HPDE6-E6E7 (cell line): ENCODE measurements at regions not wholly inside any gene's neighbourhood (a gene's known extent, or its start where the extent isn't known, plus 50 kb on each side); places are given as distances from the start of the nearest gene placed in this dataset.
A peak's percentile ranks its signal among the peaks of the same experiment; 100 is the strongest.
"Not testable (repeated sequence)": the region's sequence is repeated elsewhere in the genome, so short reads cannot be mapped to it uniquely, and the experiment has no call there.

Experiments
- DNase-seq: peaks from one replicate; pipeline ENCODE4 v3.0.0; 2011; ENCODE audit warnings: missing footprints; ENCODE audit errors: extremely low spot score

DNA sequence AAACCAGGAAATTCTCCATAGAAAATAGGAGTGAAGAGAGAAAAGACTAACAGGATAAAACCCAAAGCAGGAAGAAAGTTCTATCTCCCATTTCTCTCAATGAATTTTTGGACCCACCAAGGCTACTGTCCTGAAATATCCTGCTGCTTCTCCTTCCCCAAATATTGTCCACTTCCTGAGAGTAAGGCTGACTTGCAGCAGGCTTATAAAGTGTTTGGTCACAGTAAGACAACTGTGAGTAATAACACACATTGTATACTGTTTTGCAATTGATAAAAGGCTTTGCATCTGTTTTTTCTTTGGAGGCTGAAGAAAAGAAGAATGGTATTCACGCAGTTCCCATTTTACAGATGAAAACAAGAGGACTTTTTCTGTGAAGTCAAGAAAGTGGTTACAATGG is 52.8 kb downstream of the FOXD4L6 start:
- not testable (repeated sequence) for DNase-seq

DNA sequence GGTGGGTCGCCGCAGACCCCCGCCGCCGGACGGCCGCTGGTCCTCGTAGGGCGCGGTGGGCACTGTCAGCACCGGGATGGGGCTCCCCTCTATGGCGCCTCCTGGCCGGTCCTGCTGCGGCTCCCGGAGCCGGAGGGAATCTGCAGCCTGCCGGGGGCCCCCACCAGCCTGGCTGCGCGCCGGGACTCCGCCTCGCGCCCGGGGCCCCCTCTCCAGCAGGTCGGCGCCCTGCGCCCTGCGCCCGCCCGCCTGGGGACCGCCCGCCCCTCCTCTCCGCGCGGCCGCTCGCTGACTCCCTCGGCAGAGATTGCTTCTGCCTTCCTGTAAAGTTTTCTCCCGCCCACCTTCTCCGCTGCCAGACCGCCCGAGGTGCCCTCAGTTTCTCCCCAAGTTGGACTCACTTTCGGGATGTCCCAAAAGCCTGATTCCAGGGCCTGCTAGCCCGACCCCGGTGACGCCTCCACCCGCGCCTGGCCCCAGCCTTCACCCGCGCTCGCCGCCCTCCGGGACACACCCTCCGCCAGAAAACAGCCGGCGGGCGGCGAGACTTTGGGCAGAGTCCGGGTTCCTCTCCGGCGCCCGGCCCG is 54.0 kb downstream of the FOXD4L6 start:
- DNase-seq, result not testable (repeated sequence)

DNA sequence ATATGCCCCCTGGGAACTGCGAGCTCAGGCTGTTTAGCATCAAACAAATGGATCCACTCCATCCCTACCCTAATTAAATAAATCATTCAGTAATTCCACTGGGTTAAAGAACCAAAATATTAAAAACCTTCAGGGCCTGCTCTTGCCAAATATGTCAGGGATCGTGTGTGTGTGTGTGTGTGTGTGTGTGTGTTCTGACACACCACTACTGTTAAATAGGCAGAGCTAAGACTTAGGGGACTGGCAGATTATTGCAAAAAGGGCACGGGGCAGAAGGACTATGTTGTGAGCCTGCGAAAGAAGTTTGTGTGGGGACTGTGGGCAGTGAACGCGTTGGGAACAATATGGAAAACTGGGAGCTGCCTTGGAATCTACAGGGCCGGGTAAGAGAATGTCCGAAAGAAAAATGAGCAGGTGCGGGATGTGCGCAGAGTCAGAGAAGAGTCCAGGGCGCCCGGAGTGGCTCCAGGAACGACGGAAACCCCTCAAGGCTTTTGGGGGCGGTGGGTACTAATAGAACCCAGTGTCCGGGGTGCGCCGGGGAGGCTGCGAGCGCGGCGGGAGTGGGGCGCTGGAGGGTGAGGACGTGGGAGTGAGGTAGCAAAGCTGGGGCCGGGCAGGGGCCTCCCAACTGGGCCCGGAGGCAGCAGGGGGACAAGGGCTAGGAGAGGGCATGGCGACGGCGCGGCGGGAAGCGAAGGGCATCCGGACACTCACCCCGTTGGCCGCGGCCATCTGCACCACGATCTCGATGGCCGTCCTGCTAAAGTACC is 54.8 kb downstream of the FOXD4L6 start:
- DNase-seq, result not testable (repeated sequence)

DNA sequence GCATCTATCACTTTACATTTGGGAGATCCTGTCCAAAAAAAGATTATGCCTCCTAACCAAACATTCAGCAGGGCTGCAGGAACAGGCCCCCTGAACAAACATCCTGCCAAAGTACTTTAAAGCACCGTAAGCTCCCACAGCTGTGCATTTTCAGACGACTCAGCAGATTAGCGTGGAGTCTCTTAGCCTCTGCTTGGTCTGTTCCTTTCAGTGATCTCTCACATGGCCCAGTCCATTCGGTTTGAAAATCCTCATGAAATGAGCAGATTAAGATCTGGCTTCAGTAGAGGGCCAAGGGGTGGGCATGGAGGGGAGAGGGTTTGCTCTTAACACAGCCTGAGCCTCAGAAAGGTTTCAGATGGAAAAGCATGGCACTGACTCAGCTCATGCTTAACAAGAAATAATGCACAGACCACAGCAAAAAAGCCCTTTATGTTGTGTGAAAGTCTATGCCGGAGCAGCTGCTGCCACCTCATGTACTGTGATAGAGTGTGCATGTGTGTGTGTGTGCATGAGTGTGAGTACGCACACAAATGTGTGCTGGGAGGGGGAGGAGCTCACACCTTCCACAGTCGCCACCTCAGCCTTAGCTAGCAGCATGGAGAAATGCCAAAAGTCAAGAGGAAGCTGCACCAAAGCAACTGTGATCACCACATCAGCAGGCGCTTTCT is 64.2 kb downstream of the FOXD4L6 start:
- DNase-seq, result peak; percentile 0

DNA sequence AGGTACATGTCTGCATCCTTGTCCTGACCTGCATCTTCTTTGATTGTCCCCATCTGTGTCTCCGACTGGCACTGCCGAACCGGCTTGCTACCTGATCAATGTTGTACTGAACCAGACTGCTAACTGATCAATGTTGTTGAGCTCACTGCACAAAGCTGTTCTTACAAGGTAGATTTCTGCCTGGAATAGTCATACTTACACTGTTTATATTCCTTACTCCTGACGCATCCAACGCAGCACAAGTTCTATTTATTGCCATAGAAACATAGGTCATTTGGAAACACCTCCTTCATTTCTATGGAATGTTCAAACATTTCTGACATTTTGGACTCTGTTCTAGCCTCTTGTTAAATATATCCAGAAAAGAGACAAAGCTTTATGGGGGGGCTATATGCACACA is 65.2 kb downstream of the FOXD4L6 start:
- not testable (repeated sequence) for DNase-seq

DNA sequence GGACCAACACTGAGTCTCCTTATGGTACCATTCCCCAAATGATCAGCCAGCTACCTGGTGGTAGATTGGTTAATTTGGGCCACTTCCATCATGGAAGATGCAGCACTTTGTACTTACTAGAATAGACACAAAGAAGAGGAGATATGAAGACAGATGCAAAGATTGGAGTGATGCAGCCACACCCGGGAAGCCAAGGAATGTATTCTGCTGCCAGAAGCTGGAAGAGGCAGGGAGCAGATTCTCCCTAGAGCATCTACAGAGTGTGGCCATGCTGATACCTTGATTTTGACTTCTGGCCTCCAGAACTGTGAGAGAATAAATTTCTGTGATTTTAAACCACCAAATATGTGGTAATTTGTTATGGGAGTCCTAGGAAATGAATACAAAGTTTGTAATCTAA is 68.9 kb downstream of the FOXD4L6 start:
- not testable (repeated sequence) for DNase-seq

DNA sequence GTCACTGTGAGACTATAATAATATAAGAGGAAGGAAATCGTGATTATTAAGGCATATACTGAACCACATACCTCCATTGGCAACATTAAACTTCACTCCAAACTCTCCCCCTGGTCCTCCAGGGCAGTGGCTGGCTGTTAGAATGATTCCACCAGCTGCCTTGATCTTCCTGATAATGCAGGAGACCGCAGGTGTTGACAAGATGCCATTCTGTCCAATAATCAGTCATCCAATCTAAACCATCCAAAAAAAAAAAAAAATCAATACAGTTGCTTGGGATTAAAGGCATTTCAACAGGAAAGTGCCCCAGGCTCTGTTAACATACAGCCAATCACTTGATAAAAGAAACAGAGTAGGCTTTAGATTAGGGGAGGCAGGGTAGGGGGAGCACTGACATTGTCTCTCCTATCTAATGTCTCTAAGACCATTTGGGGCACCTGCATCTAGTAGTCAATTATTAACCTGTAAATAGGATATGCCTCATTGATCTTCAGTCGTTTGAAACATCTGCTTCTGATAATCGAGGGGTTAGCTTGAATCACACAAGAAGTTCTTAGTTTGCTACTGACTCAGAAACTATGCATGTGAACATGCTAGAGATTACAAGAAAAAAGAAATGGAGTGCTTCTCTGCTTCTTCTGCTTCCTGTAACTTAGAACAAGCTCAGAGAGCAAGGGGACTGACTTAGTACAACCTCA is 74.7 kb downstream of the FOXD4L6 start:
- DNase-seq, result not testable (repeated sequence)

DNA sequence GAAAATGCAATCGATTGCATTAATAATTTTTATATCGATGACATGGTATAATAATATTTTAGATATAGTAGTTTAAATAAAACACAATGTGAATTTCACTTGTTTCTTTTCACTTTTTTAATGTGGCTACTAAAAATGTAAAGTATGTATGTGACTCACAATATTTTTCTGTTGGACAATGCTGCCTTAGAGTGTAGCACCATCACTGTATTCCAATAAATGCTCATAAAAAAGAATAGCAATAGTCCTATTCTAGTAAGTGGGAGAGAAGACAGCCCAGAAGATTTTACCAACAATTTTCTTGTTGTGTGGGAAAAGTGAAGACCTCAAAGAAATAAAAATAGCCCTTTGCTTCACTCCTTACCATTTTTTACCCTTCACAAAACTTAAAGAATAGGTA is 79.8 kb downstream of the FOXD4L6 start:
- not testable (repeated sequence) for DNase-seq

DNA sequence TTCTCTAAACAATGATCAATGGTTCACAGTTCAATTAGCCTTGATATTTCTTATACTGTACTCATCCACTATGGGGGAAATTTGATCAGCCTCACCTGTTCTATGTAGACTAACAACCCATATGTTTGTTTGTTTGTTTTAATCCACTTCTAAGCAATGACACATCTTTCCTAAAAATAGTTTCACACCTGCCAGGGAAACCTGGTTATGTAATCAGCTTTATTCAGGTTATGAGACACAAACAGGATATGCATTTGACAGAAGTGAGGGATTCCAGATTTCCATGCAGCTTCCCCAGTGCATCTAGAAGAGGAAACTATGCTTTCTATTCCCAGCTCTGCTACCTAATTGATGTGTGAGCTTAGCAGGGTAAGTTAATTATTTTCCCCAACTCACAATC is 80.7 kb downstream of the FOXD4L6 start:
- DNase-seq, result not testable (repeated sequence)

DNA sequence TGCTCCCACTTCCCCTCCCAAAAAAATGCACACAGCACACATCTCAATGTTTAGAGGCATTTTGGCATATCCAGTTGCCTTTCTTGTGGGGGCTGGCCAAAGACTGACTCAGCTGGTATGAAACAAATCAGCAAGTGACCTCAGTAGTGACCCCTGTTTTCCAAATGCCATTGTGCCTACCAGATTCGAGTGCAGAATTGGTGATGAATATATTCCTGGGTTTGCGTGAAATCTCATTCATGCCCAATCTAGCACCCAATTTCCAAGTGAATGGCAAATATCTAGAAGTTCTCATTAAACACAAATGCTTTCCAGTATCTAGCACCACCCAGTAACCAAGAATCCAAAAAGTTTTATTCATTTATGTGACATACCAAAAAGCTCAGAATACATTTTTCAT is 83.6 kb downstream of the FOXD4L6 start:
- DNase-seq, result not testable (repeated sequence)

DNA sequence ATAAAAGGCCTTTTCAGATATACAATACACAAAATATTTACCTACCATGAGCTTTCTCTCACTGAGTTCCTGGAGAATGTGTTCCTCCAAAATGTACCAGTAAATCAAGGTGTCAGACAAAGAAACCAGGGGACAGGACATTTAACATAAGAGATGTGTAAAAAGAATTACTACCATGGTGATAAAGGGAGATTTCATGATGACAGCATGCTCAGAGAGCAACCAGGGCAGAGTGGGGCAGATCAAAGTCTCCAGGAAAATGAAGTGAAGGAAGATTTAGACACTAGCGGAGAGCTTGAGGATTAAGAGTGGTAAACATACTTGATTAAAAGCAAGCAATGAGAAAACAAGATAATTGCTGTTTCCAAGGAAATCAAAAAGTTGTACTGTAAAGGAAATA is 85.0 kb downstream of the FOXD4L6 start:
- DNase-seq, result not testable (repeated sequence)

DNA sequence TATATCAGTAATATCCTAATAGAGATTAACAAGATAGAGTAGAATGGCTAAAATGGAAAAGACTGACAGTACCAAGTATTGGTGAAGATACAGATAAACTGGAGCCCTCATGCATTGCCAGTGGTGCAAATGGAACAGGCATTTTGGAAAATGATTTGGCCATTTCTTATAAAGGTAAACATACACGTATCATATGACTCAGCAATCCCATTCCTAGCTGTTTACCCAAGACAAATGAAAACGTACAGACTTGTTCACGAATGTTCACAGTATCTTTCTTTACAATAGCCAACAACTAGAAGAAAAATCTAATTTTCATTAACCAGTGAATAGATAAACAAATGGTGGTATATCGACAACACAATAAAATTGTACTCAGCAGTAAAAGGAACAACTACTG is 86.4 kb downstream of the FOXD4L6 start:
- not testable (repeated sequence) for DNase-seq

DNA sequence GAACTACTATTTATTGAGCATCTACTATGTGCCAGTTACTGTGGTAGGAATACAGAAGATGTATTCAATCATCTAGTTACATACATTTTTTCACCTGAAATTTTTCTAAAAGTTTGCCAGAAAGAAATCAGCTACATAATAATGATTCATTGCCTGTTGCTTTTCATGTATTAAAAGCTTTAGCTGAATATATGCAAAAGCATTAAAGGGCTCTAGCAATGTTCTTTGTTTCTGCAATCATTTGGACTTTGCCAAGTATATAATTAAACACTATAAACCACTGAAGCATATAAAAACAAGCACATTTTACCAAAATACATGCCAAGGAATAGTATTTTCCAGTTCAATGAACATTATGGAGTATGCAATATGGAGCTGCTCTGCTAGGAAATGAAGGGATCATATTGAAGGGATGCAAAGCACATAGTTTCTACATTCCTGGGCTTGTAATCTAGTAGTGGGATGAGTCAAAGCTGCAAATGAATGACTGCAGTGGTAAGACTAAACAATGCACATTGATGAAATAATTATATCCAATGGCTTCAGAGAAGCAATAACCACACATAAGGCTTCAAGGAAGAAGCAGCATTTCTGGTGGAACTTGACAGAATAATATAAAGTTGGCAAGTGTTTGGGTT is 87.7 kb downstream of the FOXD4L6 start:
- not testable (repeated sequence) for DNase-seq

DNA sequence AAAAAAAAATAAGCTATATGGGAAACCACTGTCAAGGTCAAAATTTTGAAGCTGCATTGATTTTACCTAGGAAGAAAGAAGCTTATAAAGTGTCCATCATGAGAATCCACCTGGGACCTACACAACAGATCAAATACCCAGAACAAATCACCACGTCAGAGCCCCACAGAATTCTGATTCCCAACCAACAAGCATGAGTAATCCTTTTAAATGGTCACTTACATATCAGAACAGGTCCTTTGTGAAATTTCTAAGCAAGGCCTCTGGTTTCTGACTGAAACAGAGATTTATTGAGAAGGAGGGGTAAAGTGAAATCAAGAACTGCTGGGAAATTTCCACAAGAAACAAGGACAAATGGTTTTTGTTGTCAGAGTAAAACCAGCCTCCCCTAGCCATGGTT is 93.2 kb downstream of the FOXD4L6 start:
- DNase-seq, result not testable (repeated sequence)

DNA sequence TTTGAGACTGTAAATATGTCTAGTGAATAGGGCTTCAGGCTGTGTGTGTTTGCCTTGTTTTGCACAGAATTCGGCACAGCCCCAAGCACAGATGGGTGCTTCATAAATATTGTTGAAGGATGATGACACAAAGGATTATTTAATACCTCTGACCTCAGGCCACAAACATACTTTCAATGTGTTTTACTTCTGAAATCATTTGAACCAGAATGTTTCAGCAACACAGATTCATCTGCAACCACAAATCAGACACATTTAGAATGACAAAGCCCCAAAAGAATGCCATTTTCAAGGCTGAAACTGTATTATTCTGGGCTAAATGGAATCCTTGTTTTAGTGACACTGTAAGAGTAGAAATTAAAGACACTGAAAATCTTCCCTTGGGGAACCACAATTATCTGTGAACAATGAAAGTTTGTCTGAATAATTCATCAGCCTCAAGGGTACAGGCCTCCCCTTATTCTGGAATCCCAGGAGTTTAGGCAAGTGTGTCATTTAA is 93.7 kb downstream of the FOXD4L6 start:
- DNase-seq, result not testable (repeated sequence)

DNA sequence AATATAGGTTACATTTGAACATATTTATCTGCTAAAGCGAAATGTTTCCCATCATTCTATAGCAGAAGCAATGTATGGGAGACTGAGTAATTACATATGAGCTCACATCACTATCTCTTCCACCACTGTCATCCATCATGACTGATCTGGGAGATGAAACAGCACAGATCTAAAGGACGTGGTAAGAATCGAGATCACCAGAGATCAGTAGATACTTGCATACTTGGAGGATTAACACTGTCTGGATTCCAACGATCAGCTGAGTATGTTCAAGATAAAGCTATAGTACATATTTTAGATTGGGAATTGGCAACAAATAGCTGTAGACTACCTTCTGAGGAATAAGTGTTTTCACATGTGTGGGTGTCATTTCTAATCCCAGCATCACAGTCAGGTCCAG is 94.6 kb downstream of the FOXD4L6 start:
- not testable (repeated sequence) for DNase-seq

DNA sequence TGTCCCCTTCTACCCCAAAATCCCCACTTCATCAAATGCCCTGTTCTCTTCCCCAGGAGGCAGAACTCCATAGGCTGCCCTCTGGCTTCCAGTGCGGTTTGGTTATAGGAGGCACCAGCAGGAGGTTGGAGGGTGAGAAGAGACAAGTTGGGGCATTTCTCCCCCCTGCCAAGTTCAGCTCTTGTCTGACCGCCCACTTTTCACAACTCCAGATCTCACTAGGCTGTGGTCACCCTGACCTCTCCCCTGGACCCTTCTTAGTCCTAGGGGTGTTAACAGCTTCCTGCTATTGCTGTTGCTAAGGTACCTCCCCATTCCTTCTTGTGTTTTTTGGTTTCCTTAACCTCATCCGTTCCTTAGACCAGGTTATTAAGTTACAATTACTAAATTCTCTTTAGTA is 95.1 kb downstream of the FOXD4L6 start:
- not testable (repeated sequence) for DNase-seq

DNA sequence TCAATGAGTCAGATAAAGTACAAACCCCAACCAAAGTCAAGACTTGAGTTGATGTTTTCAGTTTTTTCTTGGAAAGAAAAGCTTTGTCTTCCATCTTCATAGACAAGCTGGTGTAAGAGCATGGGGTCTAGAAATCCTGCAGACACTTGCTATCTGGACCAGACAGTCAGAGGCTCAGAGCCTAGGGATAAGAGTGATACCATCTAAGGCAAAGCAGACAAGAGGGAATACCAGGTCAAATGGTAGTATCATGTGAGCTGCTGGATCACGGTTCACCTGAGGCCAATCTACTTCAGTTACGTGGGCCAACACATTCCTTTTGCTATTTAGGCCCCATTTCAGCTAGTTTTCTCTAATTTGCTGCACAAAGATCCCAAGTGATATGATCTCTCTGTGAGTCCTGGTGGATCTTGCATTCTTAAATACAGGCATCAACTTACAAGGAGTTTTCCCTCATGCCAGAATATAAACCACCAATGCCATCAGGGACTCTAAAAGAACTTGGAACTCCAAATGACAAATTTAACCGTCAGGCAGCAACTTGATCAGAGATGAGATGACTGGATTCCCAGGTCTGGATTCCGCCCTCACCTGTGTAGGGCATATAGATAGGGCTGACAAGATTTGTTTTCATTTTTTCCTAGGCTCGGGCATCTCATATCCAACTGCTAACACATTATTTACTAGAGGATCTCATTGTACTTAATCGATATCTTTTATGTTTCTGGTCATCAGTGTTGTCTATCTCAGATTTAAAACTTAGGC is 101.4 kb downstream of the FOXD4L6 start:
- DNase-seq, result not testable (repeated sequence)

DNA sequence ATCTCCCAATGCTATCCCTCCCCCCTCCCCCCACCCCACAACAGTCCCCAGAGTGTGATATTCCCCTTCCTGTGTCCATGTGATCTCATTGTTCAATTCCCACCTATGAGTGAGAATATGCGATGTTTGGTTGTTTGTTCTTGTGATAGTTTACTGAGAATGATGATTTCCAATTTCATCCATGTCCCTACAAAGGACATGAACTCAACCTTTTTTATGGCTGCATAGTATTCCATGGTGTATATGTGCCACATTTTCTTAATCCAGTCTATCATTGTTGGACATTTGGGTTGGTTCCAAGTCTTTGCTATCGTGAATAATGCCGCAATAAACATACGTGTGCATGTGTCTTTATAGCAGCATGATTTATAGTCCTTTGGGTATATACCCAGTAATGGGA is 106.1 kb downstream of the FOXD4L6 start:
- not testable (repeated sequence) for DNase-seq

DNA sequence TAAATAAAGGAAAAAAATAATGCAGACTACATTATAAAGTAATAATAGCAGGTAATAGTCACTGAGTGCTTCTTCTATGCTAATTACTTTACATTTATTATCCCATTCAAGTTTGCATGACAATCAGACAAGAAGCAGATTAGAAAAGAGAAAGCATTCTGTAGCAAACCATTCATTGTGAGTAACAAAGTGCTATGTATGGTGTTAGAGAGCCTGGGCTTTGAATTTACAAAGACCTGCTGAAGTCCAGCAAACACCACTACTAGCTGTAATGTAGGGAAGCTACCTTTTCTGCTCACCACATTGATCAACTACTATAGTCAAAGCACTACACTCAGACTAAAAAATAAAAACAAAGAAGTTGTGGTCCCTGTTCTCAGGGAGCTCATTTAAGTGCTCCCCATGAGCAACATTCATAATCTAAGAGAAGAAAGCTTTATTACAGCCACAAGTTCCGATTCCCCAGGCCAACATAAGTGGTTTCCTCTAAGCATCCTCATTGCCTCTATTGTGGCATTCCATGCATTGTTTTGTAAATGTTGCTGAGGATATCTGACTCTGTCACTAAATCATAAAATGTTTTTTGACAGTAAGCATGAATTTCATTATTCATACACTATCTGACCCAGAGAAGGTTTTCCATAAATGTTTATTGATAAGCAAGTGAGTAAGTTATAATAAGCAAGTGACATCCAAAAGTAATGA is 108.5 kb downstream of the FOXD4L6 start:
- DNase-seq, result not testable (repeated sequence)
